ENCODE measurements at regions not wholly inside any gene's neighbourhood (a gene's known extent, or its start where the extent isn't known, plus 50 kb on each side); places are given as distances from the start of the nearest gene placed in this dataset.
A peak's percentile ranks its signal among the peaks of the same experiment; 100 is the strongest.

- H3K4me1 ChIP-seq, result no peaks in the 10 kb centered on the region
- no peak for TF ChIP-seq CTCF (IDR thresholded peaks at IDR 0.05)
- no peak for DNase-seq (ENCODE audit: low spot score)
Observed at GRCh38 chr13:23060959-23061358, 119.8 kb upstream of the SGCG start.

DNA sequence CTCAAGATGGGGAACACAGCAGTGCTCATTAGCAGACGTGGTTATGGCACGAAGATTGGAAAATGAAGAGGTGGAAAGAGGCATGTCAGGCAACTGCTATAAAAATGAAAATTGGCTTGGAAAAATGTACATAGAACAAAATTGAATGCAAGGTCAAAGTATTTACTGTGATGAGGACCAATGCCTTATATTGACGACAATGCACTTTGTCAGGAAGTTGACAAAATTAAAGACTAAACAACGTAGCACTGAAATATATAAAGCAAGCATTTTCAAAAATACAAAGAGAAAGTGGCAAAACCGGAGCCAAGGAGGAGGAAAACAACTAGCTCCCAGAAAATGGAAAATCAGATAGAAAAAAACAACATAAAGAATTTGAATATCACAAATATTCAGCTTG lies 113.7 kb upstream of the SGCG start:
- Histone ChIP-seq H3K9me3 (no peaks in the 10 kb centered on the region), H3K4me1 (no peaks in the 10 kb centered on the region), H3K36me3 (no peaks in the 10 kb centered on the region), H3K27ac (no peak overlapping the region), H3K4me3 (no peak overlapping the region), H3K27me3 (no peaks in the 10 kb centered on the region)
- DNase-seq (ENCODE audit: low spot score), result no peak
- no peak for TF ChIP-seq CTCF (IDR thresholded peaks at IDR 0.05)

More at GRCh38 chr13:23060959-23061358, 119.8 kb upstream of the SGCG start:
- Histone ChIP-seq H3K27me3 (no peaks in the 10 kb centered on the region), H3K36me3 (no peaks in the 10 kb centered on the region), H3K4me3 (no peak overlapping the region), H3K9me3 (no peaks in the 10 kb centered on the region), H3K27ac (no peak overlapping the region)

- no peak for TF ChIP-seq CTCF (IDR thresholded peaks at IDR 0.05)
- no peaks in the 10 kb centered on the region for H3K4me1 ChIP-seq
- no peaks in the 10 kb centered on the region for H3K36me3 ChIP-seq
- no peaks in the 10 kb centered on the region for H3K27me3 ChIP-seq
- DNase-seq (ENCODE audit: low spot score), result no peak
- H3K9me3 ChIP-seq, result no peaks in the 10 kb centered on the region
- no peak overlapping the region for H3K4me3 ChIP-seq
- no peak overlapping the region for H3K27ac ChIP-seq
Observed at GRCh38 chr13:23069566-23069965, 111.2 kb upstream of the SGCG start.

DNA sequence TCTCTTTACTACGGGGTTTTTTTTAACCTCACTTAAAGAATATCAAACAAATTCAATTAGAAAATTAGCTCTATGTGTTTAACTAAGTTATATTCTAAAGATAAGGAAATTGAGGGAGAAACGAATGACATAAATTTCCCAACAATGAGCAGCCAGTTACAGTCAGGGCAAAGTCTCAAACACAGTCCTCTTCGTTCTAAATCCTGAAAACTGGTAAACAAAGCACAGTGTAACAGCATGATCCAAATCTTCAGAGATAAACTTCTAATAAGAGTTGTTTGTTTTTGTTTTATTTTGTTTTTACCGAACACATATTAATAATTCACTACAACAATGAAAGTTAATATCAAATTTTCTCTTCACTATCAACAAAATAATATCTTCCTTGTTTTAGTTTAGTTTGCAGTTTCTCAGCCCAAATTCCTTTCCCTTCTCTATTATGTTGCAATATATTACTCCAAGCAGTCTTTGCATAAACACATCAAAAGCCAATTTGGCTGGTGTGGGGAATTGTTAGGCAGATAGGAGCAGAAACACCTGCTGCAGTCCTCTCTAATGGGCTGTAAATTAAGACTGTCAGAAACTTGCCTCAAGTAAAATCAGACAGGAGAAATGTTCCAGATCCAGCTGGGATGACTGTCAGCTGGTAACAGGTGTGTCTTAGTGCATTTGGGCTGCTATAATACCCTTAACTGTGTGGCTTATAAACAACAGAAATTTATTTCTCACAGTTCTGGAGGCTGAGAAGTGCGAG lies 106.5 kb upstream of the SGCG start:
- Histone ChIP-seq H3K27me3 (no peaks in the 10 kb centered on the region), H3K4me1 (no peaks in the 10 kb centered on the region), H3K4me3 (no peak overlapping the region), H3K36me3 (no peaks in the 10 kb centered on the region), H3K9me3 (no peaks in the 10 kb centered on the region), H3K27ac (peak overlapping the region in 1 of 2 donors; percentile 6)
- no peak for TF ChIP-seq CTCF (IDR thresholded peaks at IDR 0.05)
- DNase-seq (ENCODE audit: low spot score), result no peak

GRCh38 chr13:23081220-23081619 lies 99.6 kb upstream of the SGCG start:
- no peak overlapping the region for H3K4me3 ChIP-seq
- no peak for DNase-seq (ENCODE audit: low spot score)
- H3K4me1 ChIP-seq, result no peaks in the 10 kb centered on the region
- no peaks in the 10 kb centered on the region for H3K36me3 ChIP-seq
- no peaks in the 10 kb centered on the region for H3K27me3 ChIP-seq
- no peaks in the 10 kb centered on the region for H3K9me3 ChIP-seq
- no peak overlapping the region for H3K27ac ChIP-seq
- TF ChIP-seq CTCF (IDR thresholded peaks at IDR 0.05), result no peak

DNA sequence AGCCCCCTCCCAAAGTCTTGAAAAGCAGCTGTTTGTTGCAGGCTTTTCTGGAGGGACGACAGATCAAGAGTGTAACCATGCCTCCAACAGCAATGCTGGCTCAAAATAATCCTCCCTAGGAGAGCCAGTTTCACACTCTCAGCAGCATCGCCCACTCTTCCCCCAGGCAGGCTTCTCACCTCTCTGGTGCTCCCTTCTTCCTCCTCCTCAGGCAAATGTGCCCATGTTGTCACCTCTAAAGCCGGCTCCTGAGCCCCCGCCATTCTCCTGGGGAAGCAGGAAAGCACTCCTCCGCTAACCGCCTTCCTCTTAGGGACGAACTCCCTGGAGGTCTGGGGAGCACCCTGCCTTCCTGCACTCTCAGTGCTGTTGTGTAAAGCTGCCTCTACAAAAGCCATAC lies 98.9 kb upstream of the SGCG start:
- Histone ChIP-seq H3K4me3 (no peak overlapping the region), H3K36me3 (no peaks in the 10 kb centered on the region), H3K9me3 (no peaks in the 10 kb centered on the region), H3K27me3 (no peaks in the 10 kb centered on the region), H3K27ac (no peak overlapping the region), H3K4me1 (no peaks in the 10 kb centered on the region)
- no peak for DNase-seq (ENCODE audit: low spot score)
- TF ChIP-seq CTCF (IDR thresholded peaks at IDR 0.05), result no peak

Data from right atrium auricular region (tissue), 2 donors.